ENCODE measurements at regions not wholly inside any gene's neighbourhood (a gene's known extent, or its start where the extent isn't known, plus 50 kb on each side); places are given as distances from the start of the nearest gene placed in this dataset.

DNA sequence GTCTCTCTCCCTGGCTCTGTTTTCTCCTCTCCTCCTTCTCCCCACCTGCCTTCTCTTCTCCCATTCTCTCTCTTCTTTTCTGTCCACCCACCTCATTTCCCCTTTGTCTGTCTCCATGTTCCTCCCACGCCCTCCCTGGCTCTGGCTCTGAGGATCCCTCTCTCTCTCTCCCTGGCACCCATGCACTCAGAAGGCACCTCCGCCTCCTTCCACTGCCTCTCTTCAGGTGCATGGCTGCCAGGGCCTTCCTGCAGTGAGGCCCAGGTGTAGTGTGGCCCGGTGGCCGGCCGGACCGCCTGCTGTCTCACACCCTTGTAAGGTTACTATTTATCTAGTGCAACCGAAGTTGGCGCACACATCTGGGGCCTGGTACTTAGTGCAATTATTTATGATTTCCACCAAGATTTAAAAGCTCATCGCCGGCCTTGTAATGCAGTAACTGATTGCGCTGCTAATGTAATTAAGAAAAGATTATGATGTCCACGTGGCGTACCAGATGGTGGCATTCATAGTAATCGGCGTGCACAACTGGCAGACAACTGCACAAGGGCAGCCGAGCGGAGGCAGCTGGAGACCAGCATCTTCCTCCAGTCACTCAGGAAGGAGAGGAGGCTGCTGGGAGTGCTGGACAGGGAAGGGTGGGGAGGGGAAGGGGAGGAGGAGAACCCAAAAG lies 50.4 kb upstream of the MVB12B start:
- H3K9me3 ChIP-seq (ENCODE audit: control insufficient read depth, insufficient read depth, low read depth, low read length): no peaks in the 10 kb centered on the region
- H2AFZ ChIP-seq (ENCODE audit: low read length): no peak overlapping the region
- no peaks in the 10 kb centered on the region for H3K4me1 ChIP-seq (ENCODE audit: control insufficient read depth, extremely low read depth, insufficient read depth, low read length)
- H3K4me2 ChIP-seq (ENCODE audit: extremely low read depth, insufficient read depth, low read length): no peak overlapping the region
- no peak overlapping the region for H3K4me3 ChIP-seq (replicated peaks in 1 of 4; ENCODE audit: control extremely low read depth in 1 of 4, insufficient read depth in 1 of 4, low read depth in 3 of 4, low read length in 4 of 4)
- no peak overlapping the region for H3K9ac ChIP-seq (ENCODE audit: insufficient read depth, low read length)
- no peaks in the 10 kb centered on the region for H3K79me2 ChIP-seq (ENCODE audit: control insufficient read depth, insufficient read depth, low read length)
- no peaks in the 10 kb centered on the region for H4K20me1 ChIP-seq (ENCODE audit: control insufficient read depth, extremely low read depth, insufficient read depth, low read length)
- H3K36me3 ChIP-seq (ENCODE audit: control insufficient read depth, insufficient read depth, low read length): no peaks in the 10 kb centered on the region
- H3K27me3 ChIP-seq (ENCODE audit: control insufficient read depth, insufficient read depth, low read length): no peaks in the 10 kb centered on the region
- DNase-seq (ENCODE audit: low read depth in 2 of 2): no peak
- no peak overlapping the region for H3K27ac ChIP-seq (ENCODE audit: insufficient read depth, low read length)
- no peak for TF ChIP-seq EZH2 (IDR thresholded peaks at IDR 0.05; ENCODE audit: low read length, missing control alignments)

All from fibroblast of lung (primary cell).